GM18507 (cell line): ENCODE measurements at regions not wholly inside any gene's neighbourhood (a gene's known extent, or its start where the extent isn't known, plus 50 kb on each side); places are given as distances from the start of the nearest gene placed in this dataset.

Experiments used
- DNase-seq: peaks from one replicate; pipeline ENCODE4 v3.0.0; 2011; ENCODE audit warnings: low read depth; ENCODE audit not compliant: insufficient read length; ENCODE audit errors: extremely low spot score
- FAIRE-seq: peaks from 2 replicates; lab custom pipeline; 2011; peaks lifted over from hg19 to GRCh38; lab: Jason Lieb, UNC

GRCh38 chr1:83545066-83545862 lies 453.7 kb downstream of the TTLL7 start:
- DNase-seq (no peak), FAIRE-seq (no peak)

- DNase-seq = no peak
These were observed 455.5 kb downstream of the TTLL7 start for GRCh38 chr1:83543222-83543973.

GRCh38 chr1:83531521-83532309 lies 467.2 kb downstream of the TTLL7 start:
- DNase-seq (no peak), FAIRE-seq (no peak)

More at GRCh38 chr1:83543222-83543973, 455.5 kb downstream of the TTLL7 start:
- no peak for FAIRE-seq

DNA sequence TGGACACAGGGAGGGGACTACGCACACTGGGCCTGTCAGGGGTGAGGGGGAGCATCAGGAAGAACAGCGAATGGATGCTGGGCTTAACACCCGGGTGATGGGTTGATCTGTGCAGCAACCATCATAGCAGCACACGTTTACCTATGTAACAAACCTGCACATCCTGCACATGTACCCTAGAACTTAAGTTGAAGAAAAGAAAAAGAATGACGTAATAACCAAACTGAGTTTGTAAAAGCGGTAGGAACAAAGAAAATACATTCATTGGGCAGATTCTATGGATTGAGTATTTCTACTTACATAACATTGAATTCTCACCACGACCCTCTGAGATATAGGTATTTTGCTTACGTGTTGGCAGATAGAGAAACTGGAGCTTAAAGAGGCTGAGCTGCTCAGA lies 468.4 kb downstream of the TTLL7 start:
- FAIRE-seq (no peak), DNase-seq (no peak)

GRCh38 chr1:83527987-83528386 lies 470.9 kb downstream of the TTLL7 start:
- no peak for FAIRE-seq
- DNase-seq = no peak

DNA sequence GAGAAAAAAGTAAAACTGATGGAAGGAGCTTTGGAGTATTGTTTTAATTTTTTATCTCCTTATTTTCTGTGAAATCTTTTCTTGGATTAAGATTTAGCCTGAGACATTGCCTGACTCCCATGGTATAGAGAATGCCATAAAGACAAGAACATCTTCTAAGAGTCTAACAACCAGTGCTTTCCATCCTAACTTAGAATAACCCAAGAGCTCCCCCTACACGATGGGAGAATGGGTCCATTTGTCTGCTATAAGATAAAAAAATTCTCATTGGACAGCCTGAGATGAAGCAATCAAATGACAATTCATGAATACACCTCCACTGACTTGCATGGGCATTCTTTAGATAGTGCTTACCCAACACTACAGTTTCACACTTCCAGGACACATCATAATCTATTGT lies 478.1 kb downstream of the TTLL7 start:
- DNase-seq (no peak), FAIRE-seq (no peak)

DNA sequence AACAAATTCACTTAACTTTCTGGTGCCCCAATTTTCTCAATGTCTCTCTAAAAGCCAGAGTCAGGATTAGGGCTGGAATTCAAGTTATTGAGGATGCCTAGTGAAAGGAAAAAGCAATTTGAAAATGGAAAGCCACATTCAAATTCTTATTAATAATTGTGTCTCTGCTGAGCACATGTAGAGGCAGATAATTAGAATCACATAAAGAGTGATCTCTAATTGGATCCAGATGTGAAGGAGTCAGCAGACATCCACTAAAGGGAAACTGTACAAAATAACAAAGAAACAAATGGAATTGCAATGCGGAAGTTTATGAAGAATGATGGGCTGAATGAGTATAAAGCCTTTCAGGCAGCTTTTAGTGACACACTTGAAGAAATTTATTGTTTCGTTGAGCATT lies 482.6 kb downstream of the TTLL7 start:
- no peak for FAIRE-seq
- no peak for DNase-seq

- DNase-seq (no peak), FAIRE-seq (no peak)
These were observed 483.3 kb downstream of the TTLL7 start for GRCh38 chr1:83515578-83516154.

DNA sequence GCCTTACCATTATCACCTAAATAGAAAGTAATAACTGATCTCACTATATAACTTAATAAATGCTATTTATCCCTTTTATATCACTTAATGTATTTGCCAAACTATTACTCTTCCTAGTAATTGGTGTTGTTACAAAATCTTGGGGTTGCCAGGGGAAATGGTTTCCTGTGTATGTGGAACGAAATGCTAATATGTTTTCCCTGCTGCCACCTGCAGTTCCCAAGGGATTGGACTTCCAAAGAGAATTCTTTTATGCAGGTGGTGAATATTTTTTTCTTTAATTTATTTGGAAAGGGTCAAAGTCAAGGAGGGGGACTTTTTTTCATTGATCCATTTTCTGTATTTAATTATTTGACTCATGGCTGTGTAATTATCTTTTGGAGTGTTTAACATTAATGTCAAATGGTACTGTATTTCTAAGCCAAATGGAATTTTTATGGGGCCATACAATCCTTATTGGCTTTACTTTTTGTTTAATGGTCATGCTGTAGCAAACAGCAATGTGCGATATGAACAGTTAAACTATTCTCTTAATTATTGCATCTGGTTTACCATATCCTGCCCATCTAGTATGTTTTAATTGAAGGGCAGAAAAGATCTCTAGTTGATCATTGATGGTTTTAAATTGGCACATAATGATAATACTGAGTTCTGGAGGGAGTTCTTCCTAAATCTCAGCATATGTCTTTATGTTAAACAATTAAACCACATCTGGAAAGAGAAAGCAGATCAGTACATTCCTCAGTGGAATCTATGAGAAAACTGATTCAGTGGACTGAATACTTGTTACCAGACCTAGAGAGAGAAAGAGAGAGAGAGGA lies 486.3 kb downstream of the TTLL7 start:
- DNase-seq = no peak
- FAIRE-seq = no peak

DNA sequence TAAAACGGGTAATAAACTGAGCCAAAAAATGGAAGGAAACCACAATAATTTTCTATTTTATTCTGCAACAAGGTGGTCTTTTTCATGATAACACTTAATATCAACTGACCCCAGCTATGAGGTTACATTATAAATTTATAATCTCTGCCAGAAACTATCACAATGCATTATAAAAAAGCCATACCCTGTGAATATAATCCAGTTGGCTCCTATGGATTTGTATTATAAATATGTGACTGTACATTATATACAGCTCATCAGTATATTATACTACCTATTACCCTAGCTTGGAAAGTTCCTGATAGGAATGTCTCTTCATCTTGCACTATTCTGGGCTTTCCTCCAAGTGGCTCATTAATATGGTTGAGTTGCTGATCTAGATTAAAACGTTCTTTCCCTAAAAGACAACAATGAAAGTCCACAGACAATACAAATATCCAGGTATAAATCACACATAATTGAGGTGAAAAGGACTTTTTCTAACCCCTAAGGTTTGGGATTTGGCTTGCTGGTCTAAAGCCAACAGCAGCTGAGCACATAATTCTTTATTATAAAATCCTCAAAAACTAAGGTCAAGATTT lies 487.7 kb downstream of the TTLL7 start:
- FAIRE-seq = no peak
- no peak for DNase-seq

DNA sequence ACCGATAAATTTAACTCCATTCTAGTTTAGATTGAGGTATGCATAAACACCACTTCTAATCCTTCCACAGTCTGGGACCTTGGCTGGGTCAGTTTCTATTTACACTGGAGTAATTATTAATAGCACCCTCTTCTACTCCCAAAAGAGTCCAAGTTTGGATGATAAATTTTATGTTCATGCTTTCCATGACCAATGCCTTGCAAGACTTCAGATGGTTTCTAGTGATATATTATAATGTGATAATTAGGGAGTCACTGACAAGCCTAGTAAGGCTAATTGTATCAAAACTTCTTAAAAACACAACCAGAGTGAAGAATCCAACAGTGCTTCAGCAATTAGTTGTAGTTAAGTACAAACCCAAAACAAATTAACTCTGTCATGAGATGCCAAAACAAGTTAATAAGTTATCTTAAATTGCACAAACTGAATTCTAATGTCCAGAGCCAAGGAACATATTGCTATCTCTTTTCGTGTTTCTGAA lies 489.6 kb downstream of the TTLL7 start:
- FAIRE-seq (peak; percentile 33), DNase-seq (no peak)

DNA sequence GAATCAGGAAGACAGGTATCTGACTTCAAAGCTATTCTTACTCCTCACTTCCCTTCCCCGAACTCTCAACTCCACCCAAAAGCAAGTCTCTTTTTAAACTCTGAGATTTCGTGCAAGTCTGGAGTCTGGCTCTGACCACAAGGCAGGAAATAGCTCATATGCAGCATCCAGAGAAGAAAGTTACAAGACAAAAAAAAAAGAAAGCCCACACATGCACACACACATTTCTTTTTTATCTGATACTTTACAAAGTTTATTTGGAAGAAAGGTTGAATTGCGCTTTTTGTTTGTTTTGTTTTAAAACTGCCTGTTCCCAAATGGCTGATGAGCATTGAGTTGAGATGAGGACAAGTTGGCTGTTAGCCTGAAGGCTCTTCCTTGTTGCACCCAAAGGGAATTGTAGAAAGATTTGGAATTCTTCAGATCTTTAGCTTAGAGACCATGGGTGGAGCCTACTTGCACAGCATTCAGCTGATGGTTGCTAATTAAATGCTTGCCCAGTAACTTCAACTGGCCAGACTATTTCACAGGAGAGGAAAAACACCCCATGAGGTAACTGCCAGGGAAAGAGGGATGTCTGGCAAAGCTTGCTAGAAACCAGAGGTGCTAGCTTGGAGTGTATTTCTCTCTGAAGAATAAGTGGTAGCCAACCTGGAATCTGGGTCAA lies 490.3 kb downstream of the TTLL7 start:
- DNase-seq (no peak), FAIRE-seq (peak; percentile 84)

DNA sequence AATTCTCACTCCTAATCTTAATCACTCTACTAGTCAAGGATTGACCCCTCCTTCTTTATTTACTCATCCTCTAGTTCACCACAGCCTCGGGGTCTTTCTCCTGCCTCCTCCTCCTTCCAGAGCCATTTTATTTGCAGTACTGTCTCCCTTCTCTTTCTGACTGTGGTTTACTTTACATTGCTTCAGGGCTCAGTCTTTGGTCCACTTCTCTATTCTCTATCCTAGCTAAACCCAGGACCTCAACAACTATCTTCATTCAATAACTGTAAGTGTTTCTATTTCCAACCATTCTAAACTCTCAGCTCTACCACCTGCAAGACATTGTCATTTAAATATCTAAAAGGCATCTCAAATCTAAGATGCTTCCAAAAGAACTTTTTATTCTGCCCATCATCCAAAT lies 493.8 kb downstream of the TTLL7 start:
- FAIRE-seq (no peak), DNase-seq (no peak)

DNA sequence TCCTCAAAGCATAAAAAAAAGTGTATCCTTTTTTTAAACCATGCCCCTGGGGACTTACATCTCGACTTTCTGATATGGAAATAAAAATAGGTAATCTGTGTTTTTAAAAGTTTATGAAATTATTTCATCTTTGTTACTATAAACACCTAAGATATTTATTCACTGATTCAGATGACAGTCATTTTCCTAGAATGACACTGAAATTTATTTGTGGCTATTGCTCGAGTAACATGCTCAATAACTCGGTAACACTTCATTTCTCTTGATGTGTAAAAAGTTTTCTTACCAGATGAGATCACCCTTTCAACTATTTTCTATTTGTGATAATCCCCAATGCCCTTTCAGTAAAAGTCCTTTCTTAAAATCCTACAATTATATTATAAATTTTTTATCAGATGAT lies 495.8 kb downstream of the TTLL7 start:
- no peak for DNase-seq
- no peak for FAIRE-seq

DNA sequence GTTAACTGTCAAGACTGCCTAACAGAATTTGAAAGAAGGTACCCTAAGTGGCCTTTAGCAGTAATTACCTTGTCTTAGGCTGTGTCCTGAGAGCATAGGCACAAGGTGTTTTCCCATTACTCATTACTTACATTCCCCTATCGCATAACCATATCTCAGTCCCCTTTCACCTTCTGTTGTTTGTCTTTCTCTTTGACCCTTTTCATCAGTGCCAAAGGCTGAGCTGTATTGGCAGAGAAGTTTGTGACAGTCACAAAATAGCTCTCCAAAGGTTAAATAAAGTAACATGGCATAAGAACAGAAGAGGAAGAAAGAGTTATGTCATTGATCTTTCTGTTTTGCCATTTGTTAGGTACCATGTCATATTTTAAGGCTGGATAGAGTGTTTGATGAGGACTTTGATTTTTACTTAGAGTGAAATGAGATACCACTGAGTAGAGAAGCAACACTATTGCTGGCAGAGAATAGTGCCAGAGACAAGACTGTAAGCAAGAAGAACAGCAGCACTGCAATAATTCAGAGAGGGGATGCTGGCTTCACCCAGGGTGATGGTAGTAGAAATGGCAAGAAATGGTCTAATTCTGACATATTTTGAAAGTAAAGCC lies 497.8 kb downstream of the TTLL7 start:
- DNase-seq (no peak), FAIRE-seq (peak; percentile 80)

- no peak for FAIRE-seq
- no peak for DNase-seq
These were observed 498.4 kb downstream of the TTLL7 start for GRCh38 chr1:83500531-83500930.

- peak; percentile 80 for FAIRE-seq
These were observed 498.9 kb downstream of the TTLL7 start for GRCh38 chr1:83499998-83500397.

GRCh38 chr1:83497563-83497962 lies 501.4 kb downstream of the TTLL7 start:
- FAIRE-seq (no peak), DNase-seq (no peak)

More at GRCh38 chr1:83499998-83500397, 498.9 kb downstream of the TTLL7 start:
- no peak for DNase-seq
